Left colon (tissue), 2 donors: ENCODE measurements at regions not wholly inside any gene's neighbourhood (a gene's known extent, or its start where the extent isn't known, plus 50 kb on each side); places are given as distances from the start of the nearest gene placed in this dataset.
"Not testable (repeated sequence)": the region's sequence is repeated elsewhere in the genome, so short reads cannot be mapped to it uniquely, and the experiment has no call there.

Experiments used
- ATAC-seq: fragments of 200-7000 bp; cut with Tn5 transposase; one replicate; pipeline ENCODE4 v1.9.1; 2020; ENCODE audit warnings: mild to moderate bottlenecking, moderate library complexity
- DNase-seq, 2 donors: peaks; one replicate each; pipeline ENCODE4 v3.0.0-alpha.2; 2020
- intact Hi-C, 2 donors: fragments of 100-400 bp; cut with DNase I in 1 of 2; cut with micrococcal nuclease in 1 of 2; formaldehyde crosslinking; loops; one replicate each; pipeline versions ENCODE4 v1.11.2 to v1.14.0; 2022; cut with DNase I, micrococcal nuclease
- donor health status: DM: no; HTN: no; CAD: no.
- donor health status: DM: yes; HTN: yes; CAD: no.

GRCh38 chr15:62420371-62420770 lies 255.3 kb upstream of the C2CD4B start:
- DNase-seq, intact Hi-C loops, ATAC-seq: not testable (repeated sequence)

- no peak for ATAC-seq
- DNase-seq, result no peak
- intact Hi-C loops, result no loop called here
These were observed 256.2 kb upstream of the C2CD4B start for GRCh38 chr15:62421289-62421688.

DNA sequence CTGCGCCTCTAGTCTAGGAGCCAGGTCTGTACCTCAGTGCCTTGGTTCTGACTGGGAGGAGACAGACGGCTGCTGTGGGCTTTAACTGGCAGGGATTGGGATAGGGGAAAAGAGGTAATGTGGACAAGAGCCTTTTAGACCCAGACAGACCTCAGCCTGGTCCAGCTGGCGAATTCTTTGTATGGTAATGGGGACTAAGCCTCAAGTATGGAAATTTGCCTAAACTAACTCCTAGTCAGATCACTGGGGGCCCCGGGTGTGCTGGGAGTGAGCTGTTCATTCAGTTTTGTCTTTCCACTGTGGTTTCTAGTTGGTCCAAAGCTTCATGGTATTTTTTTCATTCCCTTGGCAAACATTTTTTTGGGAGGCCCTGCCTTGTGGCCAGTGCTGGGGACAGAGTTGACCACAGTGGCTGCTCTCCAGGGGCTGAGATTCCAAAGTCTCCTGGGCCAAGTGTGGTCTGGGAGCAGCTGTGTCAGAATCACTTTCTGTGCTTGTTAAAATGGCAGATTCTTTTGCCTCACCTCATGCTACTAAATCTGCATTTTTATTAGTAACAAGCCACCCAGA lies 261.4 kb upstream of the C2CD4B start:
- no peak for ATAC-seq
- DNase-seq, result no peak
- intact Hi-C loops, result no loop called here

- DNase-seq, result no peak
- intact Hi-C loops, result no loop called here
- no peak for ATAC-seq
These were observed 263.2 kb upstream of the C2CD4B start for GRCh38 chr15:62428259-62428658.

DNA sequence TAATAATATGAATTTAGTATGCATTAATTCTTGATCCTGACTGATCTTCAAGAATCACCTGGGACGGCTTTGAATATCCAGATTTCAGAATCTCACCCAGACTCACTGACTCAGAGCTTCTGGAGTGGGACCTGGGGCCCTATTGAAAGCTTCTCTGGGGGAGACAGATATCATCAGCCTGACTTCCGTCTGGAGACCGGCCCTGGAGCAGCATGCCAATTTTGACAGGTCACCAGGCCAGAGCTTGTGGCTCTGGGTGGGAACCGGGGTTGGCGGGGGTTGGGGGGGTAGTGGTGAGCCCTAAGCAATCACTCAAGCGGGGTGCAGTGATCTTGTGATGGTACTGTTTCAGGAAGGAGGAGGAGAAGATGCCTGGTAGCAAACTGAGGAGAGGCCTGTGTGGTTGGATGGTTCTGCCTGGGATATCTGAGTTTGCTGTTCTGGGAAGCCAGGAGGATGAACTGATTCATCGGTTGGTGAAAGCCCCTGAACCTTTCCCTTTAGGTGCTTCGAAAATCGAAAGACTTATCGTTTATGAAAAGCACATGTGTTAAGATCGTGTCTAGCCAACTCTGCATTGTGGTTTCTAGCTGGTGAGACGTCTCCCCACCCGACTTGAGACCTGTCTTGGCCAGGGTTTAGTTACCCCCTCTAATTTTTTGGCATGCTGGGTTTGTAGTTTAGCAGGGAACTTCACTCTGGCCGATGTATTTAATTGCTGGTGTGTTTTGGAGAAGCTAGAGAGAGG lies 263.9 kb upstream of the C2CD4B start:
- intact Hi-C loops, result no loop called here
- no peak for DNase-seq
- no peak for ATAC-seq

DNA sequence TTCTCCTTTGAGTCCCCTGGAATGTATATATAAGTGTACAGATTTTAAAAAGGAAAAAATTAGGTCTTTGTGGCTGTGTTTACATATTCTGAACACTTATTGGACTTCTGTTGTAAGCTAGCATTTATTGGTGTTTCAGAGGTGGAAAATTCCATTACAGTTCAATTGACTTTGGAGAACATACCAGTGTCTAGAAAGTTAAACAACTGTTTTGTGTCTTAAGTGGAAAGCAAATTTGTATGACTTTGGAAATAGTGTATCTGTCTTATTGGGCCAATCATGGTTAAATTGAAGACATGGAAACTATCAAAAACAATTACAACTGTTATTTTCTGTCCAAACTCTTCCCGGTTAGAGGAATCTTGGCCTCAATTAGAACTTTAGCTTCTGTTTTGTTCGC lies 265.0 kb upstream of the C2CD4B start:
- no peak for DNase-seq
- no peak for ATAC-seq
- intact Hi-C loops, result no loop called here

GRCh38 chr15:62430552-62430951 lies 265.5 kb upstream of the C2CD4B start:
- no peak for ATAC-seq
- DNase-seq, result no peak
- intact Hi-C loops, result no loop called here

DNA sequence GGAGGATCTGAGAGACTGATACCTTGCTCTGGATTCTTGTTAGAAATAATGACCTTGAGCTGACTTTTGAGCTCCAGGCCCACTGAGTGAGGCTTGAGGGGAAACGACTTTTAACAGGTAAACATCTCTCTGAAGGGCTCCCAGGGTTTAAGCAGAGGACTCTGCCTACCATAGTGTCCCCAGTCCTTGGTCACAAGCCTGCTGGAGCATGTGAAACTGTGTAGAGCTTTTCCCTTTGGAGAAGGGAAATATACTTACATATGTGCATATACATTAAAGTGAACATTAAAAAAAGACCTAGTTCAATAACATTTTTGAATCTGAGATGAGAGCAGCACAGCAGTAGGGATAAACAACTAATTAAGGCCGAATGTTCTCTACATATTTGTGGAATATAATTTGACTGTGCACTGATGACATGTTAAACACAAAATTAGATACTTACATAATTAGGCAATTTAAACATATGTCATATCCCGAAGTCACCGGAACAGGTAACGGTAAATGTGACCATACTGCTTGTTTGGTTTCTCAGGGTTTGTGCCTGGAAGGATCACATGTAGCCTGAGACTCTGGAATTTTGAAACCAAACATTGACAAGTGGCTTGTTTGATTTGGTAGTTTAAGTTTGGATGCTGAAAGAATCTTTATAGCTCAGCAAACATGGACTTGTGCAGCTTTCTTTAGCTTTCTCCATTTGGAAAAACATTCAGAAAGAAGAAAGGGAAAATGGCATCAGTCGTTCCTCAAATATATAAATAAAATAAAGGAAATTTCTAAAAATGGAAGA lies 266.1 kb upstream of the C2CD4B start:
- no peak for DNase-seq
- ATAC-seq, result no peak
- intact Hi-C loops, result no loop called here

- intact Hi-C loops, result no loop called here
- no peak for ATAC-seq
- no peak for DNase-seq
These were observed 266.7 kb upstream of the C2CD4B start for GRCh38 chr15:62431817-62432216.

DNA sequence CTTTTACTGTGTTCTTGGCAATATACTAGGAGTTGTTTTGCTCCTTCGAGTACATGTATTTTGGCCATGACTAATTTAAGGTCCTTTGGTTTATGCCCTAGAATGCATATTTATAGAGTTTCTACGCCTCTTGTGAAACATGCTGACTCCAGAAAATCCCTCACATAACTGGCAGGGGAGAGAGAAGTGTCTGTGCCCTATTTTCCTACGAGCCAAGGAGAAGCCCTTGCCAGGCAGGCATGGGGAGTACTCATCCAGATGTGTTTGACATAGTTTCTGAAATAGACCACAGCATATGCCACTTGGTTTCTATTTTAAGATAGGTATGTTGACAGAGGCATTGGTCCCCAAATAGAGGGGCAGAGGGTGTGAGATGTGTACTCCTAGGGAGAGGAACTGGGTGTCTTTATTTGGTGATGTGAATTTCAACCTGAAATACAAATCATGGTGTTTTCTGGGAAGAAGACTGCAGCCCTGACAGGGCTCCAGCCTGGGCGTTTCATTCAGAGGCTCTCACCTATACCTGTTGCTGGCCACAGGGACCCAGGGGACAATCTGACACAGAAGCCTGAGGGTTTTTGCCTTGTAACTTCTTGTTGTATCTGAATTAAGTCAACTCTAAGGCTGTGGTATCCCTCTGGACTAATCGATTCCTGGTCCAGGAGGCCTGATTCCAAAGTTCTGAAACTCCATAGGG lies 267.8 kb upstream of the C2CD4B start:
- no peak for ATAC-seq
- DNase-seq, result no peak
- intact Hi-C loops, result no loop called here

DNA sequence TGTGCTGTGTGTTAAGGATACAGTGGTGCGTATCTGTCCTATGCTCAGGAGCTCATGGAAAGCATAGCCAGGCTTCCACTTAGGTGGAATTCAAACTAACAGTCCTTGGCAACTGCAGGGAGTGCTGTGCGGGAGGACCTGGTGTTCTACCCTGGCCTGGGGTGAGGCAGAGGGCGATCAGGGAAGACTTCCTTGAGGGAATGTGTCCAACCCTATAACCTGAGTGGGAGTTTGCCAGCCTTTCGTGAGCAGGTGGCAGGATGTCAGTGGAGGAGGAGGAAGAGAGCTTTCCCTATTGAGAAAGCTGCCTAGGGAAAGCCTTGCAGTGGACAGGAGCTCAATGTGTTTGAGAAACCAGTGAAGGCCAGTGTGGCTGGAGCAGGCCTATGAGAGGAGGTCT lies 271.1 kb upstream of the C2CD4B start:
- DNase-seq (no peak), ATAC-seq (peak; percentile 68)
- intact Hi-C loops, result no loop called here

GRCh38 chr15:62437753-62438152 lies 272.7 kb upstream of the C2CD4B start:
- no peak for DNase-seq
- intact Hi-C loops, result no loop called here
- no peak for ATAC-seq

DNA sequence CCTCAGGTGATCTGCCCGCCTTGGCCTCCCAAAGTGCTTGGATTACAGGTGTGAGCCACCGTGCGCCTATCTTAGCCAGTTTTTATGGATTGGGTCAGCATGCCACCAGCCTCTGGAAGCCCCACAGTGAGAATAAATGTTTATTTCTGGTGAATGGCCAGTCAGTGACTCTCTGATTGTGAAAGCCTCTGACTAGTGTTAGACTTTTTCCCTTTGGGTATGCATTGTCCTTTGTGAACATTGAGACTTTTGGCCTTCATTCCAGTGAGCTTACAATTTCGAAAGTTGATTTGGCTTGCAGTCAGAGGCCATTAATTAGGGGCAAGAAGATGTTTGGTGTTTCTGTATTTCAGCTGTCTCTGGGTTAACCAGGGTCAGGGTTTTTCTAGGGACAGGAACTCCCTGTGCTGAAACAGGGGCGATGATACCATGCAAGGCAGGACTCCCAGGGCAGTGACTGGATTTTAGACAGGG lies 274.5 kb upstream of the C2CD4B start:
- intact Hi-C loops, result no loop called here
- ATAC-seq (no peak), DNase-seq (no peak)

GRCh38 chr15:62440362-62441105 lies 275.4 kb upstream of the C2CD4B start:
- DNase-seq (no peak), ATAC-seq (no peak)
- intact Hi-C loops, result no loop called here

- intact Hi-C loops, result no loop called here
- no peak for ATAC-seq
- no peak for DNase-seq
These were observed 279.3 kb upstream of the C2CD4B start for GRCh38 chr15:62444104-62445022.

GRCh38 chr15:62445244-62445643 lies 280.2 kb upstream of the C2CD4B start:
- ATAC-seq (no peak), DNase-seq (no peak)
- intact Hi-C loops, result no loop called here

GRCh38 chr15:62446984-62447383 lies 281.9 kb upstream of the C2CD4B start:
- no peak for DNase-seq
- no peak for ATAC-seq
- intact Hi-C loops, result no loop called here

GRCh38 chr15:62447742-62448141 lies 282.7 kb upstream of the C2CD4B start:
- intact Hi-C loops, result no loop called here
- DNase-seq (no peak), ATAC-seq (no peak)
